Lung (tissue), 11 donors: ENCODE measurements at regions not wholly inside any gene's neighbourhood (a gene's known extent, or its start where the extent isn't known, plus 50 kb on each side); places are given as distances from the start of the nearest gene placed in this dataset.

Experiments used
- ATAC-seq: fragments of 200-7000 bp; cut with Tn5 transposase; one replicate; pipeline ENCODE4 v1.9.1; 2020; ENCODE audit warnings: moderate number of reproducible peaks; ENCODE audit not compliant: insufficient read depth, low FRiP score
- DNase-seq, 3 donors: peaks; one replicate each; pipeline ENCODE4 v3.0.0-alpha.2; 2013 to 2017
- H3K27ac ChIP-seq, 2 donors: one replicate each; pipeline ENCODE4 v1.5.1; 2013; ENCODE audit warnings: mild to moderate bottlenecking in 2 of 2, moderate library complexity in 2 of 2, control low read depth in 1 of 2, inconsistent platforms in 1 of 2, low read depth in 1 of 2, low read length in 1 of 2
- H3K27me3 ChIP-seq, 3 donors: one replicate each; pipeline ENCODE4 v1.5.1; 2013; ENCODE audit warnings: low read length in 2 of 3; ENCODE audit not compliant: control insufficient read depth in 3 of 3, insufficient read depth in 3 of 3
- H3K36me3 ChIP-seq, 4 donors: one replicate each; pipeline ENCODE4 v1.5.1; 2013; ENCODE audit warnings: low read length in 4 of 4, mild to moderate bottlenecking in 1 of 4, moderate library complexity in 1 of 4; ENCODE audit not compliant: control insufficient read depth in 4 of 4, insufficient read depth in 4 of 4
- H3K4me1 ChIP-seq, 5 donors: one replicate each; pipeline ENCODE4 v1.5.1; 2013; ENCODE audit warnings: low read length in 5 of 5, mild to moderate bottlenecking in 2 of 5, moderate library complexity in 1 of 5; ENCODE audit not compliant: control insufficient read depth in 5 of 5, insufficient read depth in 5 of 5
- H3K4me3 ChIP-seq: one replicate; pipeline ENCODE4 v1.5.1; 2013; ENCODE audit warnings: mild to moderate bottlenecking, control low read depth, moderate library complexity
- H3K9ac ChIP-seq, 2 donors: one replicate each; pipeline ENCODE4 v1.5.1; 2013; ENCODE audit warnings: low read length in 2 of 2, control low read depth in 1 of 2; ENCODE audit not compliant: insufficient read depth in 1 of 2
- H3K9me3 ChIP-seq, 4 donors: one replicate each; pipeline ENCODE4 v1.5.1; 2013; ENCODE audit warnings: low read length in 3 of 4, mild to moderate bottlenecking in 1 of 4, moderate library complexity in 1 of 4; ENCODE audit not compliant: control insufficient read depth in 4 of 4, insufficient read depth in 3 of 4
- WGBS, 2 donors: extraction: QIAGEN DNeasy Blood & Tissue Kit; methylation state at CpG; one replicate each; pipeline ENCODE4 v1.1.7; 2013; 5-methylcytosine and 5-hydroxymethylcytosine counted together
- TF ChIP-seq, protein P1 (sequence below): IDR thresholded peaks from 2 replicates; pipeline ENCODE4 v1.5.1; 2012; ENCODE audit warnings: mild to moderate bottlenecking; ENCODE audit errors: control extremely low read depth, extremely low read depth
- donor health status: control.
- donor health status: control.
- donor health status: Bipolar disorder and iron deficiency.
- donor health status: healthy.
- donor health status: DM: yes; HTN: yes; CAD: no.

- H3K36me3 ChIP-seq: no peaks in the 10 kb centered on the region
- H3K9me3 ChIP-seq: peaks cover 0 to 3% (median 0%) of the 10 kb centered on the region in 4 donors
- no peak overlapping the region for H3K27ac ChIP-seq
- TF ChIP-seq, protein P1, sequence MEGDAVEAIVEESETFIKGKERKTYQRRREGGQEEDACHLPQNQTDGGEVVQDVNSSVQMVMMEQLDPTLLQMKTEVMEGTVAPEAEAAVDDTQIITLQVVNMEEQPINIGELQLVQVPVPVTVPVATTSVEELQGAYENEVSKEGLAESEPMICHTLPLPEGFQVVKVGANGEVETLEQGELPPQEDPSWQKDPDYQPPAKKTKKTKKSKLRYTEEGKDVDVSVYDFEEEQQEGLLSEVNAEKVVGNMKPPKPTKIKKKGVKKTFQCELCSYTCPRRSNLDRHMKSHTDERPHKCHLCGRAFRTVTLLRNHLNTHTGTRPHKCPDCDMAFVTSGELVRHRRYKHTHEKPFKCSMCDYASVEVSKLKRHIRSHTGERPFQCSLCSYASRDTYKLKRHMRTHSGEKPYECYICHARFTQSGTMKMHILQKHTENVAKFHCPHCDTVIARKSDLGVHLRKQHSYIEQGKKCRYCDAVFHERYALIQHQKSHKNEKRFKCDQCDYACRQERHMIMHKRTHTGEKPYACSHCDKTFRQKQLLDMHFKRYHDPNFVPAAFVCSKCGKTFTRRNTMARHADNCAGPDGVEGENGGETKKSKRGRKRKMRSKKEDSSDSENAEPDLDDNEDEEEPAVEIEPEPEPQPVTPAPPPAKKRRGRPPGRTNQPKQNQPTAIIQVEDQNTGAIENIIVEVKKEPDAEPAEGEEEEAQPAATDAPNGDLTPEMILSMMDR: no peak
- no peak overlapping the region for H3K9ac ChIP-seq
- no peak overlapping the region for H3K4me3 ChIP-seq
- peaks cover 0 to 5% (median 0%) of the 10 kb centered on the region in 5 donors for H3K4me1 ChIP-seq
- peaks cover 0 to 6% (median 0%) of the 10 kb centered on the region in 3 donors for H3K27me3 ChIP-seq
- DNase-seq (no peak), ATAC-seq (no peak)
- 25 to 30% methylated on average over 6 of the region's 6 CpGs for WGBS, 2 donors
Measured at GRCh38 chr1:163439471-163439870, 117.7 kb downstream of the NUF2 start.

DNA sequence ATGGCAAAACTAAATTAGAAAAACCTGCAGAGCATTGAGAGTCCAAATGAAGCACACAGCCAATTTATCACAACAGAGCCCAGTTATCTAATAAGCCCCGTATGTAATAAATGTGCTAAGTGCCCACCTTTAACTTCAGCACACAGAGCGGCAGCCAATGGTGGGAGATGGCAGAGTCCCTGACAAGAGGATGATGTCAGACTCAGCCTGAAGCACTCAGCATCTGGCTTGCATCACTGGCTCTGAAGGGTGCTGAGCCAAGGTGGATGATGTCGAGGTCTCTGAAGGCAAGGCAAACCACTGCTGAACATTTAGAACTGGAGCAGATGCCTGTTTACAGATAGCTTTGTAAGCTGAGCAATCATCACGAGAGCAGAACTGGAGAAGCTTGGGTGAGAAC is 118.3 kb downstream of the NUF2 start:
- DNase-seq (no peak), ATAC-seq (no peak)
- H3K4me1 ChIP-seq: peaks cover 0 to 5% (median 0%) of the 10 kb centered on the region in 5 donors
- H3K36me3 ChIP-seq: no peaks in the 10 kb centered on the region
- no peak overlapping the region for H3K4me3 ChIP-seq
- peaks cover 0 to 6% (median 0%) of the 10 kb centered on the region in 3 donors for H3K27me3 ChIP-seq
- H3K9me3 ChIP-seq: peaks cover 0 to 3% (median 0%) of the 10 kb centered on the region in 4 donors
- H3K27ac ChIP-seq: no peak overlapping the region
- 65 to 70% methylated on average over 4 of the region's 4 CpGs for WGBS, 2 donors
- TF ChIP-seq, protein P1: no peak
- no peak overlapping the region for H3K9ac ChIP-seq

- TF ChIP-seq, protein P1: no peak
- no peaks in the 10 kb centered on the region for H3K4me1 ChIP-seq
- no peak overlapping the region for H3K27ac ChIP-seq
- H3K9ac ChIP-seq: no peak overlapping the region
- H3K4me3 ChIP-seq: no peak overlapping the region
- H3K36me3 ChIP-seq: no peaks in the 10 kb centered on the region
- ATAC-seq (no peak), DNase-seq (no peak)
- H3K9me3 ChIP-seq: peaks cover 0 to 1% (median 0%) of the 10 kb centered on the region in 4 donors
- peaks cover 0 to 6% (median 0%) of the 10 kb centered on the region in 3 donors for H3K27me3 ChIP-seq
- WGBS, 2 donors: 83 to 93% methylated on average over 4 of the region's 4 CpGs
Measured at GRCh38 chr1:163442231-163442879, 120.6 kb downstream of the NUF2 start.
